GM18505 (cell line): ENCODE measurements at regions not wholly inside any gene's neighbourhood (a gene's known extent, or its start where the extent isn't known, plus 50 kb on each side); places are given as distances from the start of the nearest gene placed in this dataset.
"Not testable (repeated sequence)": the region's sequence is repeated elsewhere in the genome, so short reads cannot be mapped to it uniquely, and the experiment has no call there.

Experiments used
- ATAC-seq: cut with Tn5 transposase; IDR thresholded peaks from one replicate; pipeline ENCODE4 v1.9.1; 2021; ENCODE audit not compliant: unreplicated experiment
- POLR2A ChIP-seq: IDR thresholded peaks from 4 replicates; pipeline ENCODE4 v1.6.1; 2011; ENCODE audit warnings: borderline replicate concordance; ENCODE audit not compliant: insufficient read depth, insufficient read length; ENCODE audit errors: extremely low read depth

GRCh38 chr5:63050916-63051315, 472.3 kb downstream of the LRRC70 start:
- TF ChIP-seq POLR2A, result no peak
- no peak for ATAC-seq

DNA sequence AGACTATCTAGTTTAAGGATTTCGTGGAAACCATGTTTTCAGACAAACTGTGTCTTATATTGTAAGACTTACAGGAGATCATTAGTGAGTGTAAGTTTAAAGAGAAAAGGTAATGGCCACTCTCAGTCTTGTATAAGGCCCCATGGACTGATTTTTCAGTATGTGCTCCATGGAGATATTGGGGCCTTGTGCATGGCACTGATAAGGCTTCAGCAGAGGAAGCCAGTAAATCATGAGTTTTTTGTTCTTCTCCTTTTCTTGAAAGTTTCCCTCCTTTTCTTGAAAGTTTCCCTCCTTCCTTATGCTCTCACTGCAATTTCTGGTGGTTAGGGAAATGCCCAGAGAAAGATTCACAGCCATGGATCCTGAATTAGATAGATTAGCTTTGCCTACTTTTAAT, 471.3 kb downstream of the LRRC70 start:
- ATAC-seq, result no peak
- no peak for TF ChIP-seq POLR2A

GRCh38 chr5:63043792-63044191, 465.2 kb downstream of the LRRC70 start:
- TF ChIP-seq POLR2A, result no peak
- no peak for ATAC-seq

GRCh38 chr5:63032343-63032742, 453.7 kb downstream of the LRRC70 start:
- no peak for ATAC-seq
- TF ChIP-seq POLR2A, result no peak

DNA sequence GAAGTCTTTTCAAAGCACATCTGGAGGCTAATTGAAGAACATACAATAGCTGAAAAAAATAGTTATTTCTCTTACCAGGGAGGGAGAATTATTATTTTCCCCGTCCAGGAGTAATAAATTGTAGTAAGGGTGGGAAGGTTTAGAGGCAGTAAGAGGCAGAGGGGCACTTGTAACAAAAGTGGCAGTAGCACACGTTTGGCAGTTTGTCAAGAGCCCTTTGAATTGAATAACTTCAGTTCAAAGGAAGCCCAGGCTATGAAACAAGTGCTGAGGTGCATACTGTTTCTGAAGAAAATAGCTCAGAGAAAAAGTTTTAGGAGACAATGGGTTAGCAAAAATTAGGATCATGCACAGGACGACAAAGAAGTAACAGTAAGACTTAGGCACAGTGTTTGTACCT, 451.3 kb downstream of the LRRC70 start:
- TF ChIP-seq POLR2A, result no peak
- ATAC-seq, result no peak

- ATAC-seq, result no peak
- TF ChIP-seq POLR2A, result no peak
Measured at GRCh38 chr5:63025679-63026078, 447.1 kb downstream of the LRRC70 start.

GRCh38 chr5:63022403-63022802, 443.8 kb downstream of the LRRC70 start:
- ATAC-seq, result no peak
- no peak for TF ChIP-seq POLR2A

- ATAC-seq, result no peak
- no peak for TF ChIP-seq POLR2A
Measured at GRCh38 chr5:63011158-63011557, 432.5 kb downstream of the LRRC70 start.

- no peak for ATAC-seq
Measured at GRCh38 chr5:63008195-63008594, 429.6 kb downstream of the LRRC70 start.

DNA sequence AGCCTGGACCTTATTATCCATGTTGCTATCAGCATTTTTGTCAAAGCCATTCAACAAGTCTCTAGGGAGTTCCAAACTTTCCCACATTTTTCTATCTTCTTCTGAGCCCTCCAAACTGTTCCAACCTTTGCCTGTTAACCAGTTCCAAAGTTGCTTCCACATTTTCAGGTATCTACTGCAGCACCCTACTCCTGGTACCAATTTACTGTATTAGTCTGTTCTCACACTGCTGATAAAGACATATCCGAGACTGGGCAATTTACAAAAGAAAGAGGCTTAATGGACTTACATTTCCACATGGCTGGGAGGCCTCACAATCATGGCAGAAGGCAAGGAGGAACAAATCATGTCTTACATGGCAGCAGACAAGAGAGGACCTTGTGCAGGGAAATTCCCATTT, 416.2 kb downstream of the LRRC70 start:
- not testable (repeated sequence) for ATAC-seq

More at GRCh38 chr5:63008195-63008594, 429.6 kb downstream of the LRRC70 start:
- TF ChIP-seq POLR2A, result no peak

DNA sequence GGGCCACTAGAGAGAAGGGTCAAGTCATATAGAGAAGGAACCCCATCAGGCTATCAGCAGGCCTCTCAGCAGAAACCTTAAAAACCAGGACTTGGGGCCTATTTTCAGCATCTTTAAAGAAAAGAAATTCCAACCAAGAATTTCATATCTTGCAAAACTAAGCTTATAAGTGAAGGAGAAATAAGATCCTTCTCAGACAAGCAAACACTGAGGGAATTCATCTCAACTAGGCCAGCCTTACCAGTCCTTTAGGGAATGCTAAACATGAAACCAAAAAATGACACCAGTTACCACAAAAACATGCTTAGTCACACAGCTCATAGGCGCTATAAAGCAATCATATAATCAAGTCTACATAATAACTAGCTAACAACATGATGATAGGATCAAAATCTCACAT, 407.1 kb downstream of the LRRC70 start:
- TF ChIP-seq POLR2A, result no peak
- no peak for ATAC-seq

- no peak for TF ChIP-seq POLR2A
- no peak for ATAC-seq
Measured at GRCh38 chr5:62982348-62982747, 403.7 kb downstream of the LRRC70 start.

- ATAC-seq, result no peak
- TF ChIP-seq POLR2A, result no peak
Measured at GRCh38 chr5:62980884-62981283, 402.3 kb downstream of the LRRC70 start.

GRCh38 chr5:62979472-62979871, 400.9 kb downstream of the LRRC70 start:
- TF ChIP-seq POLR2A, result no peak
- no peak for ATAC-seq

- no peak for TF ChIP-seq POLR2A
Measured at GRCh38 chr5:62977661-62978060, 399.0 kb downstream of the LRRC70 start.

More at GRCh38 chr5:62977661-62978060, 399.0 kb downstream of the LRRC70 start:
- ATAC-seq, result no peak
